DMS114 treated with DMSO at 0.1 percent for 48 hours (cell line): ENCODE measurements at regions not wholly inside any gene's neighbourhood (a gene's known extent, or its start where the extent isn't known, plus 50 kb on each side); places are given as distances from the start of the nearest gene placed in this dataset.
"Not testable (repeated sequence)": the region's sequence is repeated elsewhere in the genome, so short reads cannot be mapped to it uniquely, and the experiment has no call there.

Experiments
- DNase-seq: peaks from one replicate; lab custom pipeline; 2025; ENCODE audit not compliant: unreplicated experiment; lab: John Stamatoyannopoulos, UW

DNA sequence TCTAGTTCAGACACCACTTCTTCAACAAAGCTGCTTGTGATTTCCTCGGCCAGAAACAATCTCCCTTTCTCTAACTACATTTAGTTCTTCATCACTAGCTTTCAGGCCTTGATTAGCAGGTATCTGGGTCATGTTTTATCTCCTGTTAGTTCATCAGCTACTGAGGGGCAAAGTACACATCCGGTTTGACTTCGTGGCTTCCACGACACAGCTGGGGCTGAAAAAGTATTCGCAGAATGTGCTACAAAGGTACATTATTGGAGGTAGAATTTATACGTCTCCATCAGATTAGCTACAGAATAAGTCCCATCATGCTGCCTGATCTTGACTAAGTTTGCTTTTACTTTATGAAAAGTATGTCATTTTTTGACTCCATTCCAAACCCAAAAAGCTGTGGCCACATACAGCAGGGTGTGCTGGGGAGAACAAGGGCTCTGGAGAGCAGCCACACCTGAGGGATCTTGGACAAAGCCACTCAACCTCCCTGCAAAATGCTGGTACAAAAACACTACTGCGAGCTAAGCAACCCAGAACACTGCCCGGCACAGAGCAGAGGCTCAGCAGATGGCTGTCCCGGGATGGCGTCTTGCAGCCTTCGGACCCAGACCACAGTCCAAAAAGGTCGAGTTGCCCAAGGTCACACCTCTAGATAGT lies 158.9 kb upstream of the PRKX start:
- not testable (repeated sequence) for DNase-seq

DNA sequence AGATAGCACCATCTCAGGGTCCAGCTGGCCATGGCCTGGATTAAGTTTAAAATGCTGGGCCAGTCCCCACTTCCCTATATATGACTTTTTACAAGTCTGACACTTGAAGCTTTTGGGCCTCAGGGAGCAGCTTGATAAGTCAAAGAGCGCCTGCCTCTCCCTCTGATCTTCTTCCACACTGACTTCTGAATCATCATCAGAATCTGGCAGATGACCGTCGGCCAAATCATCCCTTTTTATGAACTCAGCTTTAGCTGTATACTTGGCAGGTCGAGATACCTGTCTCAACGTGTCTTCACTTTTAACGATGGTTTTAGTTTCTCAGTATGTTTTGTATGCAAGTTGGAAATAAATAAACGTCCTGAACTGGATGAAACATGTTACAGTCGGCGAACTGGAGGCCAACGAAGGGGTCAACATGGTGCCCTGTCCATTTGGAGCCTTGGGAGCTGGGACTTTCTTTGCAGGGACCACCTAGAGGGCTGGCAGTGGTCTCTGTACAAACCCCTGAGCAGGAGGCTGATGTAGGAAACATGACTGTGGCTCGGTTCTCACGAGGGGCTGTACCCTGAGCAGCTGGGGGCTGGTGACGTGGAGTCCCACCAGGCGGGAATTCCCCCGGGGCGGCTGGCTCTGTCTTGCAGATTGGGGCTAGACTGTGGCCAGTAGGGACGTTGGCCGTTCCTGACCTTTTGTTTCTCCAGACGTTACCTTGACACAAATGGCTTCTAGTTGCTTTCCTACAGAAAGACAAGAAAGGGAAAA lies 153.8 kb upstream of the PRKX start:
- not testable (repeated sequence) for DNase-seq

DNA sequence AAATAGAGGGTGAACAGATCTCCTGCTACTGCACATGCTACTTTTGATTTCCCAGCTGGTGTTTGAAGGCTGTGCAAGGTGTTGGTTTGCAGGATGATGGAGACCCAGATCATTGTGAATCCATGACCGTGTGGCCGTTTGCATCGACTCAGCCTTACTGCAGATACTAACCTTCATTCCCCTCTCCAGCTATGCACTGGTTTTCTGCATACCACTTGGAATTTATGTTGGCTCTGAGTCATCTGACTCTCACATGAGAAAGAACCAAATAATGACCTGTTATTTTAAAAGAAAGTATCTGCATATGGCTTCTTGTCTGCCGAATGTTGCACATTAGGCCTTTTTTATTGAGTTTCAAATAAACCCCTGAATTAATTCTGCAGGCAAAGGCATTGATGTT lies 144.9 kb upstream of the PRKX start:
- not testable (repeated sequence) for DNase-seq

DNA sequence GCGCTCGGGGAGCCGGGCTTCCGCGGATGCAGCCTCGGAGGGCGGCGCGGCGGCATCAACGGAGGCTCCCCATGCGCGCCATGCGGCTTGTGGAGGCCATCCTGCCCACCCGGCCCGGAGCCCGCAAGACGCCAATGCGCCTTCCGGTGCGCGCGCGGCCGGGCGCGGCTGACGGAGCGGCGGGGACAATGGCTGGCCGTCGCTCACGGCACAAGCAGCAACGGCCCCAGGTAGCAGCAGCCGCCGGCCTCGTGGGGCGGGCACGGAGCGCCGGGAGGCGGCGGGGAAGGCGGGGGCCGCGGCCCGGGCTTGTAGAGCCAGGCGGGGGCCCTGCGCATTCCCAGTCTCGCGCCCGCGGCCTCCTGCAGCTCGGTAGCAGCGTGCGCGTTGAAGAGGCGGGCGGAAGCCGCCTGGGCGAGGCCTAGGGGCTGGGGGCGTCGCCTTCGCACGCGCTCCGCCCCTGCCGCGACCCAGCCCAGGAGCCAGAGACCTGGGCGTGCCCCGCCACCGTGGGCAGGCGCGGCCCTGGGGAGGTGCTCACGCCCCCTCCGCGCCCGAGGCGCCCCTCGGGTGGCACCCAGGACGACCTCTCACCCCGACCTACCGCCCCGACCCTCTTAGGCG lies 130.2 kb upstream of the PRKX start:
- not testable (repeated sequence) for DNase-seq

DNA sequence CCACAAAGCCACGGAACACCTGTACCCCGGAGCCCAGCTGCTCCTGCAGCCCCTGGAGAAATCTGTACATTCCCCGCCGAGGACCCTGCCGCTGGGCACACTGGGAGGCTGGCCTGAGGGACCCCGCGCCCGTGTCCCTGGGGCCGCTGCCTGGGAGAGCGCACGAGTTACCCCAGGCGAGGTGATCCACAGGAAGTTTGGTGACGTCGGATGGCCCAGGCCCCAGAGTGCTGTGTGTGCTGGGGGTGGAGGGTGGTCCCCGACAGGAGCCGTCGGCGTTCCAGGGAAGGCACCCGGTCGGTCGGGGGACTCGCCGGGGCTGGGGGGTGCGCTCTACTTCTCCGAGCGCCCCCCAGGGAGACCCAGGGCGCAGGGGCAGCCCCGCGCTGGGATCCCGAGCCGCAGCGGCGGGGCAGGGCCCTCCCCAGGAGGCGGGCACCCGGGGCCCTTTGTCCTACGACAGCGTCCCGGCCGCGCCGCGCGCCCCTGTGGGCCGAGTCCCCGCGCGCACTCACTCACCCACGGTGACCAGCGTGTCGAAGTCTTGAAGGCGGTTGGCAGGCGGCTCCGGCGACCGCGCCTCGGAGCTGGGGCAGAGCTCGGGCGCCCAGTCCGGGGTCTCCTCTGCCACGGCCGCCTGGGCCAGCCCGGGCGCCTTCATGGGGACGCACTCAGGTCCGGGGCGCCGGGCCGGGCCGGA lies 129.5 kb upstream of the PRKX start:
- not testable (repeated sequence) for DNase-seq

DNA sequence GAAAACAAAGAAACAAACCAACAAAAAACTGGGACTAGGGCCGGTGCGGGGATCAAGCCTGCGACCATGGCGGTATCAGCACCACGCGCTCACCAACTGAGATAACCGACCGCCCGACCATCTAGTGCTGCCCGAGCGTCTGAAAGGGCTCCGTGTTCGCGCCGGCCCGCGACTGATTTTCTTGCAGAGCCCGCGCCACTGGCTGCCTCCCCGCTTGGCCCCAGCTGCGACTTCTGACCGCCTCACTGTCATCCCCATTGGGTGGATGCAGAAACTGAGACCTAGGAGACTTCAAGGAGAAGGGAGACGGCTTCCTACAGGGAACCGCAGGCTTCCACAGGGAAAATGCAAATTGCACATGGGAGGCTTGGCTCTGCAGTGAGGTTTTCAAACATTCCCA lies 125.3 kb upstream of the PRKX start:
- not testable (repeated sequence) for DNase-seq

DNA sequence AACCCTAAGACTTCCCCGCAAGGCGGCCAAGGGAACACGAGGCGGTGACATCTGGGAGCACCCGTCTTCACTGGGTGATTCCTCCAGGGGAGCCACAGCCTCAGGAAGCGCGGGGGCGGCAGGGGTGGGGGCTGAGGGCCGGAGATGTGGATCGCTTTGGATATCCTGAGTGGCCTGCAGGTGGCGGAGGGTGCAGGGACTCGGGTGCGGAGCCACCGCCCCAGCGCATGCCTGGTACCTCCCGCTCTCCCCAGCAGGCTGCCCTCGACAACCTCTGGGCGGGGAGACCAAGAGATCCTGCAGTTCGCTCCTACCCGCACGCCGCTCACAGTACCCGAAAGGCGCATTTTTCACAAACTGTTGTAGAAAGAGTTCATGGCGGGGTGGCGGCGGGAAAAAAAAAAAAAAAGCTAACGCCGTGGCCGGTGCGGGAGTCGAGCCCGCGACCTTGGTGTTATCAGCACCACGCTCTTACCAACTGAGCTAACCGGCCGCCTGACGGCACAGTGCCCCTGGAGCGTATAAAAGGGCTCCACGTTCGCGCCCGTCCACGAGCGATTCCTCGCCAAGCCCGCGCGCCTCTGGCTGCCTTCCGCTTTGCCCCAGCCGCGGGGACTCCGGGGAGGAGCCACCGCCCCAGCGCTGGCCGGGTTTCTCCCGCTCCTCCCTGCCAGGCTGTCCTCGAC lies 124.7 kb upstream of the PRKX start:
- DNase-seq = not testable (repeated sequence)

DNA sequence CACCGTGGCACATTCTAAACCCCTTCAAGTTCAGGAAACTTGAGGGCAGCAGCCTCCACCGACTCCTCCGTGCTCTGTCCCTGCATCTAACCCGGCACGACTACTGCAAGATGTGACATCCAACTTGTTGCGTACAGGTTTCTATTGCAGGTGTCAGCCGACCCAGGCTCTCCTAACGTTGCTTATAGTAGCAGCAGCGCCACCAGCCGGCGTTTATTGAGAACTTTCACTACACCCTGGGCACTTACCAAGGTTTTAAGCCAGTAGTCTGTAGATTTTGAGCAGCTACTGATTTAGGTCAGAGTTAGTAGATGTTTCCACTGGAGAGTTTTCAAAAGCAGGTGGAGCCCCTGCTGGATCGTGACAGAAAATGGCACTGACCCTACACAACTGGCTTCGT lies 123.8 kb upstream of the PRKX start:
- DNase-seq = not testable (repeated sequence)

DNA sequence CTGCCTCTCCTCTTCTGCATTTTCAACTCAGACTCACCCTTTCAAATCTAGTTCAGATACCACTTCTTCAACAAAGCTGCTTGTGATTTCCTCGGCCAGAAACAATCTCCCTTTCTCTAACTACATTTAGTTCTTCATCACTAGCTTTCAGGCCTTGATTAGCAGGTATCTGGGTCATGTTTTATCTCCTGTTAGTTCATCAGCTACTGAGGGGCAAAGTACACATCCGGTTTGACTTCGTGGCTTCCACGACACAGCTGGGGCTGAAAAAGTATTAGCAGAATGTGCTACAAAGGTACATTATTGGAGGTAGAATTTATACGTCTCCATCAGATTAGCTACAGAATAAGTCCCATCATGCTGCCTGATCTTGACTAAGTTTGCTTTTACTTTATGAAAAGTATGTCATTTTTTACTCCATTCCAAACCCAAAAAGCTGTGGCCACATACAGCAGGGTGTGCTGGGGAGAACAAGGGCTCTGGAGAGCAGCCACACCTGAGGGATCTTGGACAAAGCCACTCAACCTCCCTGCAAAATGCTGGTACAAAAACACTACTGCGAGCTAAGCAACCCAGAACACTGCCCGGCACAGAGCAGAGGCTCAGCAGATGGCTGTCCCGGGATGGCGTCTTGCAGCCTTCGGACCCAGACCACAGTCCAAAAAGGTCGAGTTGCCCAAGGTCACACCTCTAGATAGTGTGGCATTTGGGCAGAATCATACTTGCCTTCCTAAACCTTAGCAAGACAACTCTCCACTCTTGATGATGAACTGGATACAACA lies 120.5 kb upstream of the PRKX start:
- DNase-seq = not testable (repeated sequence)

DNA sequence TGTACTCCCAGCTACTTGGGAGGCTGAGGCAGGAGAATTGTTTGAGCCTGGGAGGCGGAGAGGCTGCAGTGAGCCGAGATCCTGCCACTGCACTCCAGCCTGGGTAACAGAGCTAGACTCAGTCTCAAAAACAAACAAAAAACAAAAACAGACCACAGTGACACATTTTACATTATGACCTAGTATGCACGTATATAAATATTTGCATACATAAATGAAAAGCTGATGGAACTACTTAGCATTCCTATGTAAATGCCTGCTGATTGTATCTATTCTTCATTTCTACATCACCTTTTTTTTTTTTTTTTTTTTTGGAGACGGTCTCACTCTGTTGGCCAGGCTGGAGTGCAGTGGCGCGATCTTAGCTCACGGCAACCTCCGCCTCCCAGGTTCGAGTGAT lies 116.6 kb upstream of the PRKX start:
- DNase-seq = not testable (repeated sequence)

DNA sequence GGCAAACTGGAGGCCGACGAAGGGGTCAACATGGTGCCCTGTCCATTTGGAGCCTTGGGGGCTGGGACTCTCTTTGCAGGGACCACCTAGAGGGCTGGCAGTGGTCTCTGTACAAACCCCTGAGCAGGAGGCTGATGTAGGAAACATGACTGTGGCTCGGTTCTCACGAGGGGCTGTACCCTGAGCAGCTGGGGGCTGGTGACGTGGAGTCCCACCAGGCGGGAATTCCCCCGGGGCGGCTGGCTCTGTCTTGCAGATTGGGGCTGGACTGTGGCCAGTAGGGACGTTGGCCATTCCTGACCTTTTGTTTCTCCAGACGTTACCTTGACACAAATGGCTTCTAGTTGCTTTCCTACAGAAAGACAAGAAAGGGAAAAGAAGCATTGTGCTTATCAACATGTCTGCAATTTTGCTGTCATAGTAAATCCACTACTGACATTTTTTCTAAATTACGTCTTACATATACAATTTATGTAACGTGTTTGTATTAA lies 115.6 kb upstream of the PRKX start:
- not testable (repeated sequence) for DNase-seq

DNA sequence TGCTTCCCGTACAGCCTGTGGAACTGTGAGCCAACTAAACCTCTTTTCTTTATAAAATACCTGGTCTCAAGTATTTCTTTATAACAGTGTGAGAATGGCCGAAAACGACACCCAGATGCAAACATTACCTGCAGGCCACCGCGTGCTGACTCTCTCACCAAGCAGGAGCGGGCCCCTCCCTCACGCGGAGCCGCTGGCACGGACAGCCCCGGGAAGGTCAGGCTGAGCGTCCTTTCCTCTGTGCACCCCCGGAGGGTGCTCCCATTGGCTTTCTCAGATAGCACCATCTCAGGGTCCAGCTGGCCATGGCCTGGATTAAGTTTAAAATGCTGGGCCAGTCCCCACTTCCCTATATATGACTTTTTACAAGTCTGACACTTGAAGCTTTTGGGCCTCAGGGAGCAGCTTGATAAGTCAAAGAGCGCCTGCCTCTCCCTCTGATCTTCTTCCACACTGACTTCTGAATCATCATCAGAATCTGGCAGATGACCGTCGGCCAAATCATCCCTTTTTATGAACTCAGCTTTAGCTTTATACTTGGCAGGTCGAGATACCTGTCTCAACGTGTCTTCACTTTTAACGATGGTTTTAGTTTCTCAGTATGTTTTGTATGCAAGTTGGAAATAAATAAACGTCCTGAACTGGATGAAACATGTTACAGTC lies 115.1 kb upstream of the PRKX start:
- DNase-seq = not testable (repeated sequence)

DNA sequence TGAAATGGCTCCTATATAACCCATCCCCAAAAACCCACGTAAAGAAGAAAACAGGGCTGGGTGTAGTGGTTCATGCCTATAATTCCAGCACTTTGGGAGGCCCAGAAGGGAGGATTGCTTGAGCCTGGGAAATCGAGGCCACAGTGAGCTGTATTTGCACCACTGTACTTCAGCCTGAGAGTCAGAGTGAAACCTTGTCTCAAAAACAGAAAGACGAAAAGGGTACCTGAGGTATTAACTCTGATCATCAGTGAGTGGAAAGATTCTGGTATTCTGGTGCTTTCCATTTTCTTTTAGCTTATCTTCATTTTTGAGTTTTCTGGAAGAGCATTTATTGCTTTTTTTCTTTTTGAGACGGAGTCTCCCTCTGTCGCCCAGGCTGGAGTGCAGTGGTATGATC lies 110.6 kb upstream of the PRKX start:
- DNase-seq = not testable (repeated sequence)

DNA sequence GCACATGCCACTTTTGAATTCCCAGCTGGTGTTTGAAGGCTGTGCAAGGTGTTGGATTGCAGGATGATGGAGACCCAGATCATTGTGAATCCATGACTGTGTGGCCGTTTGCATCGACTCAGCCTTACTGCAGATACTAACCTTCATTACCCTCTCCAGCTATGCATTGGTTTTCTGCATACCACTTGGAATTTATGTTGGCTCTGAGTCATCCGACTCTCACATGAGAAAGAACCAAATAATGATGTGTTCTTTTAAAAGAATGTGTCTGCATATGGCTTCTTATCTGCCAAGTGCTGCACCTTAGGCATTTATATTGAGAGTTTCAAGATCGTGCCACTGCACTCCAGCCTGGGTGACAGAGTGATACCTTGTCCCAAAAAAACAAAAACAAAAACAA lies 106.7 kb upstream of the PRKX start:
- DNase-seq = no peak

DNA sequence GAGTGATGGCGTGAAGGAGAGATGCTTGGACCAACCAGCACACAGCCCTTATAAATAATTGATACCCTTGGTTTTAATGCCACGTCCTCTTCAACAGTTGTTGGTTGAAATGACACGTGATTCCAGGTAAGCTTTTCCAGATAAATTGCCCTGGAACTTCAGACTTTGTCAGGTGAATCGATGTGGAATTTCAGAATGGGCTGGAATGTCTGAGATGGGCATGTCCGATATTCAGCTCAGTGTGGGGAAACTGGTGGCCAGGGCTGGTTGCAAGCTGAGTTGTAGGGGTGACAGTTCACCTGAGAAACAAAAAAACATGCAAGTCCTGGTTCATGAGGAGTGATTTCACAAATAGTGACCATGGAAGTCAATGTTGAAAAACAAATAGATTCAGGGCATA lies 104.0 kb upstream of the PRKX start:
- not testable (repeated sequence) for DNase-seq

DNA sequence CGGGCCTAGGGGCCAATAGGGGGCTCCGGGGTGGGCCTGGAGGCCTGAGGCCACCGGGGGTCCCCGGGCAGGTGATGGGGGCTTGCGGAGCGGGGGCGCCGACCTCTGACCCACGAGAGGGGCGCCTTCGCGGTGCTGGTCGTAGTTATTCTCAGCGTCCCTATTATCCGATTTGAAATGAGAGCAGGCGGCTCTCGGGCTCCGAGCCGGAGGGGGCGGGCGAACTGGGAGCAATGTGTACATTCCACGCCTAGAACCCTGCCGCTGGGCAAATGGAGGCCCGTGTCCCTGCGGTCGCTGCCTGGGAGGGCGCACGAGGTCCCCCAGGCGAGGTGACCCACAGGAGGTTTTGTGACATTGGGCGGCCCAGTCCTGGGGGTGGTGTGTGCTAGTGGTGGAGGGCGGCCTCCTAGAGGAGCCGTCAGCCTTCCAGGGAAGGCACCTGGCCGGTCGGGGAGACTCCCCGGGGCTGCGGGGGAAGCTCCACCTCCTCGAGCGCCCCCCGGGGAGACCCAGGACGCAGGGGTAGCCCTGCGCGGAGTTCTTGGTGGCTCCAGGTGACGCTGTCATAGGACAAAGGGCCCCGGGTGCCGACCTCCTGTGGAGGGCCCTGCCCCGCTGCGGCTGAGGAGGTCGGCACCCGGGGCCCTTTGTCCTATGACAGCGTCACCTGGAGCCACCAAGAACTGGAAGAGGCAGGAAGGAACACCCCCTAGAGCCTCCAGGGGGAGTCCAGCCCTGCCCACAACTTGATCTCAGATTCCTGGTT lies 102.6 kb upstream of the PRKX start:
- peak; percentile 0 for DNase-seq

DNA sequence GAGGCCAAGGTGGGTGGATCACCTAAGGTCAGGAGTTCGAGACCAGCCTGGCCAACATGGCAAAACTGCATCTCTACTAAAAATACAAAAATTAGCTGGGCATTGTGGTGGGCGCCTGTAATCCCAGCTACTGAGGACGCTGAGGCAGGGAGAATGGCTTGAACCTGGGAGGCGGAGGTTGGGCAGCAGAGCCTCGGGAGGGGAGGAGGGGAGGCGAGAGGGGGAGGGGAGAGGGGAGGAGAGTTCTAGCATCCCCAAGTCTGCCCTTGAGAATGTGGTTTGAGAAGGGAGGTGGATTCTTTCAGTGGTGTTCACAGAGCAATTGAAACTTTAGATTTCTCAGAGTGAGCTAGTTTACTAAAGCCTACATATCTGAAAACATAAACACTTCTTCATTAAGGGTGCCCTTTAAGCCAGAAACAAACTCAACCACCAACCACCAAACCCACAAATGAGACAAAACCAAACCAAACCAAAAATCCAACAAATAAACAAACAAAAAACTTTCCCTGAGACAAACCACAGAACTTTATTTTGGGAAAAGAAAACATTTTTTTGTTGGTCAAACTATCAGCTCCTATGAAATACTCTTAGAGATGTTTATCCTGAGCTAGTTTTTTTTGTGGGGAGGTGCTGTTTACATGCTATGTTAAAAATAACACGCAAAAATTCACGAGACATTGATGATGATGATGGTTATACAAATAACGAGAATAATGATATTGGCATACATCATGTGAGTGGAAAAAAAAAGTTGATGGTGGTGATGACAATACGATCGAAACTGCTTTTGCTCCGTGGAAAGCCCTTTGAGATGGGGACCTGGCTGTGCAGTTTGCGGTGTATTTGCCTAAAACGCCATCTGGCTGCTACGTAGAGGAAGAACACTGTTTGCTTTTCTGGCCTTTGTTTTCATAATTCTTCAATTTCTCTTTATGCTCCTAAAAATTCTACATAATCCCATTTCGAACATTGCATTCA lies 98.2 kb upstream of the PRKX start:
- DNase-seq = peak; percentile 18

DNA sequence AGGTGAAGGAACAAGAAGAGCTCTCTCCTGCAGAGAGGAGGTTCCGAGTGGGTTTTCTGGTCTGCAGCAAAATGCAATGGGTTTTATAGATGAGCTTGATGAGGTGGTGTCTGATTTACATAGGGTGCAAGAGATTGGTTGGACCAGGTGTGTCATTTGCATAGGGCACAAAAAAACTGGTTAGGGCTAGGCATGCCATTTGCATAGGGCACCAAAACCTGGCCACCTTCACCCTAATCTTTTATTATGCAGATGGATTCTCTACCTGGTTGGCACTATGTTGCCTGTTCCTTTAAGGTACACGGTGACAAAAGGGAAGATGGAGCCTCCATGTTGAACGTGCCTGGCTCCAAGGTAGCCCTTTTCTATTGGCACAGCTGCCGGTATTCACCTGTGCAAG lies 94.5 kb upstream of the PRKX start:
- no peak for DNase-seq
